GM21717 (cell line): ENCODE measurements at regions not wholly inside any gene's neighbourhood (a gene's known extent, or its start where the extent isn't known, plus 50 kb on each side); places are given as distances from the start of the nearest gene placed in this dataset.

ENCODE experiments used
- ATAC-seq: cut with Tn5 transposase; IDR thresholded peaks from one replicate; pipeline ENCODE4 v1.9.1; 2021; ENCODE audit warnings: mild to moderate bottlenecking, moderate library complexity; ENCODE audit not compliant: unreplicated experiment

DNA sequence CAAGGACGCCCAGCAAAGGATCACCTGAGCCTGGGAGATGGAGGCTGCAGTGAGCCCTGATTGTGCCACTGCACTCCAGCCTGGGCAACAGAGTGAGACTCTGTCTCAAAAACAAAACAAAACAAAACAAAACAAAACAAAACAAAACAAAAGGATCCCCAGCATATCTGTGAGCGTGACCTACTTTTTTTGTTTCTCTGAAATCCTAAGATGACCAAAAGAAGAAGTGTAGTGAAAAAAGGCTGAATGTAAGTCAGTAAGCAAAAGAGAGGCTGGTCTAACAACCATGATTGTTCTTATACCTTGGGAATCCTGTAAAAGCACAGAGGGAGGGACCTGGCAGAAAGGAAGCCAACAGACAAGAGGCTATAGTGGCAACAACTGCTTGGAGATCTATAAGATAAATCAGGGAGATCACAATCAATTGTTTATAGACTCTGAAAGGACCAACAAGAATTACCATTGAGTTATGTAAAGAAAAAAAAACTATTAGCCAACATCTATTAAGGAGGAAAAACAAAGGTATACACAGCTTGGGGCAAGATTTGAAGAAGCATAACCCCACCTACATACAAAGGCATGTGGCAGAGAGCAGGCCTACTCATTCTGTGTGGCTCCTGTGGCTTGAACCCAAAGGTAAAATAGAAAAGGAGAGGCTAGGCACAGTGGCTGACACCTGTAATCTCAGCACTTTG lies 255.2 kb upstream of the KLF14 start:
- ATAC-seq, result no peak

DNA sequence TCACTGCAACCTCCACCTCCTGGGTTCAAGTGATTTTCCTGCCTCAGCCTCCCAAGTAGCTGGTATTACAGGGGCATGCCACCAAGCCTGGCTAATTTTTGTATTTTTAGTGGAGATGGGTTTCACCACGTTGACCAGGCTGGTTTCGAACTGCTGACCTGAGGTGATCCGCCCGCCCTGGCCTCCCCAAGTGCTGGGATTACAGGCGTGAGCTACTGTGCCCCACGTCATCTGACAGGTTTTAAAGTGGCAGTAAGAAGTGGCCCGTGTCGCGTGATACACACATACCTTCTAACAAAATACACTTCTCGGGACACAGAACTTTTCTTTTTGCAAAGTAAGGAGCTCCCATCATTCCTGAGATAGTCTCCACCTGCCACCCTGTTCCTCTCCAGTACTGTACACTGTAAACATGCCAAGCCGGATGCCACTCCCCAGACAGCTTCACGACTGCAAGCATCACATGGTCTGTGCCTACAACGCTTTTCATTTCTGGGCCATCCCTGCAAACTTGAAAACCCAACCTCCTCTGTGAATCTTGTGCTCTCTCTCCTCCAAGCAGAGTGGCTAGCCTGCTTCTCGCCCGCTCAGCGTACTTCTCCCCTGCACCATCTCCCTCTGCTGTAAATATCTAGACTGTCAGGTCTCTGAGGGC lies 256.3 kb upstream of the KLF14 start:
- ATAC-seq, result no peak

DNA sequence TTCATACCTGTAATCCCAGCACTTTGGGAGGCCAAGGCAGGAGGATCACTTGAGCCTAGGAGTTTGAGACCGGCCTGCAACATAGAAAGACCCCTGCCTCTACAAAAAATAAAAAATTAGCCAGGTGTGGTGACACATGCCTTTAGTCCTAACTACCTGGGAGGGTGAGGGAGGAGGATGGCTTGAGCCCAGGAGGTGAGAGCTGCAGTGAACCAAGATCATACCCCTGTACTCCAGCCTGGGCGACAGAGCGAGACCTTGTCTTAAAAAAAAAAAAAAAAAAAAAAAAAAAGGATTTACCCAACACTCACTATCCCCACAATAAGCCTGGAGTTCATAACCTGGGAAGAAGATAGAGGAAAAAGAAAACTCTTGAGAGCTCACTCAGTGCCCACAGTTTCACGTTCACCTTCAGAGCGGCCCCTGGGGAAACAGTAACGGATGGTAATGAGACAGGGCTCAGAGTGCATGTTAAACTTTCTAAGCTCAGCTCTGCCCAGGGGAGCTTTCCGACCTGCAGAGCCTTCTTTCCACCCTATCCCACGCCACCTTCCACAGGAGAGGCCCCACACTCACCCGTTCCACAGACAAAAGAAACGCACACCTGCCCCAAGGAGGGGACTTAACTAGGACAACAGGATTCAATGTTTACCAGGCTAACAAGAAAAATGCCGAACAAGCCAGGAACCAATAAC lies 259.8 kb upstream of the KLF14 start:
- ATAC-seq, result no peak

DNA sequence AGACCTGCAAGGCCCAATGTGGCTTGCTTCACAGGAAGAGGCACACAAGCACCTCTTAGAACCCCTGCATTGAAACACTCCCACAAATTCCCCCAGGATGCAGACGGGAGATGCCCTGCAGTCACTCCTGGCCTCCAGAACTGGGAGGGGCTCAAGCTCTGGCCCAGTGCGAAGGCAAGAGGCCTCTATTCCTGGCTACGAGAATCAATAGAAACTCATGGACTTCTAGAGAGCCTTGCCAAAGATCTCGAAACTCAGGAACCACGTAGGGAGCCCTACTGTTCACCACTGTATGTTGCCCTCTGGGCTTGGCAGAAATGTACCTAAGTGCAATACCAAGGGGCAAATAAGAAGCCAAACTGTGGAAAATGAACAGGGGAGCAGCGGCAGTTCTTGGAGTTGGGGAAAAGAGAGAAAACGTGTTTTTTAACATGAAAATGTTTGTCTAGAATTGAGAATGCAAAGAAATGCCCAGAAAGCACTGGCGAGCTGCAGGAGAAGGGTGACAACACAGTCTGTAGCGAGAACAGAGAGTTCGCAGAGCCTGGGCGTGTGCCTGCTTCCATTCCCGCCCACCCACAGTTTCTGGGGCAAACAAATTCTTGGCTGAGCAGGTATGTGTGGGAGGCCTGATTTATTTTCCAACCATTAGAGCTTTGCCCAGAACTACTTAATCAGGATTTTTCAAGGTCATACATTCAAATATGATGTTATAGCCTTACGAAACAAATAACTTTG lies 260.5 kb upstream of the KLF14 start:
- ATAC-seq, result no peak

DNA sequence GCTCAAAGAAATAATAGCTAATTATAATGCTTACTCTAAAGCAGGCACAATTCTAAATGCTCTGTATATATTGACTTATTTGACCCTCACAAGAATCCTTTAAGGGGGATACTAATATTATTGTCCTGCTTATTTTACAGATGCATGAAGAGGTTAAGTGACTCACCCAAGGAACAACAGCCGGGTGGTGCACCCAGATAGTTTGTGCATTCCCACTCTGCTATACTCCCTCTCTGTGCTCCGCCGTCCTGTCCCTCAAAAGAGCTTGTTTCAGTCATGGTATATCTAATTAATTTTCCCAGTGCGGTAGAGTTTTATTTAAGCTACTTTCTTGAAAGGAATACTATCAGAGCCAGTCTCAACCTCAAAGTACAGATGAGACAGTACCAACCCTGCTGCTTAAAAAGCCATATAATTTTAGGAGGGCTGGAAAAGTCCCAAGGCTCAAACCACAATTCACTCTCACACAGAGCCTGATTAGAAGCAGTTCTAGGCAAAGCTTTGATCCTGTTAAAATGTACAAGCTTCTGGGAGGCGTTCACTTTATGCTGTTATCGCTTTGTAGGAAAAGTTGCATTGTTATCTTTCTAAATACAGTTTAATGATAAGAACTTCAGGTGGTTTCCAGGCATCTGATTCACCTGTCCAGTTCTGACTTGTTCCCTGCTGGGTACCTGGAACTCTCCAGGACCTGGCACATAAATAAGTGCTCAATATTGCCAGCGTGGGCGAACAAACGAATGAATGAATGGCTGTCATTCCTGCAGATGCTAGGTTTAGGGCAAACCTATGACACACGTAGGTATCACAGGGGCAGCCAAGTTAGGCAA lies 261.5 kb upstream of the KLF14 start:
- ATAC-seq, result no peak

DNA sequence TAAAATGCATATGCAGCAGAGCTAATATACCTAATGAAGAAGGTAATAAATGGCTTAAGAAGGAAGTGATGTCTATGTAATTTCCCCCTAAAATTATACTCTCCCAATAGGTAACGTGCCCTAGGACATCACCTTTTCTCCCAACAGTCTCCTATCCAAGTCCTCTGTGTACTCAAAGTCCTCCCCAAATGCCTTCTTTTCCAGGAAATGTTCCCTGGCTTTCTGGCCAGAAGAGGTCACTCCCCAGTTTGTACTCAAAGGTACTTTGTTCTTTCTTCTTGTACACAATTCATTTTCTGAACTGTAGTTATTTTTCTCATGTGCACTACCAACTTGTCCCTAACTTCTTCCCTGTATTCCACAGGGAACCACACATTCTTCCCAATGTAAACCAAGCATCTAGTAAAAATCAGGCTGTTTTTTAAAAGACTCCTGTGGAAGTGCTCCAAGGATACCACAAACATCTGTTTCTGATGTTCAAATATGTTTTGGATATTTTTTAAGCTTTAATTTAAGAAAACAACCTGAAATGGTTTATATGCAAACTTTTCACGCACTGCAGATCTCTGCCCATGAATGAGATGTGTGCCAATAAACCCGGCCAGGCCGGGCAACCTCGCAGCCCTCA lies 262.3 kb upstream of the KLF14 start:
- ATAC-seq, result no peak

DNA sequence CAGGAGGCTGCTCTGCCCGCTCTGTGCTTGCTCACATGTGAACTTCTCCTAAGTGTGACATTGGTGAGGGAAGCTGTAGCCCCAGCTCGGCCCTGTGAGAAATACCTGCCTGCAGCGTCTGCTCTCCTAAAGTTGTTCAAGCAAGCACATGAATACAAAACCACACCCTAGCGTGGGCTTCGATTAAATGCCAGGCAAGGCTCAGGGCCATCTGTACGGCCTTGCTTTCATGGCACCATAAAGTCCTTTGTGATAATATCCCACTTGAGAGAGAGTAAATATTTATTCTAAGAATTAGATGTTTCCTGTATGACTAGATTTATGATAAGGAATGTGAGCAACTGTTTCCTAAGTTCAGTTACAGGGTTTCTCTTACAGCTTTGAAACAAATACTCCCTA lies 262.8 kb upstream of the KLF14 start:
- ATAC-seq, result no peak

DNA sequence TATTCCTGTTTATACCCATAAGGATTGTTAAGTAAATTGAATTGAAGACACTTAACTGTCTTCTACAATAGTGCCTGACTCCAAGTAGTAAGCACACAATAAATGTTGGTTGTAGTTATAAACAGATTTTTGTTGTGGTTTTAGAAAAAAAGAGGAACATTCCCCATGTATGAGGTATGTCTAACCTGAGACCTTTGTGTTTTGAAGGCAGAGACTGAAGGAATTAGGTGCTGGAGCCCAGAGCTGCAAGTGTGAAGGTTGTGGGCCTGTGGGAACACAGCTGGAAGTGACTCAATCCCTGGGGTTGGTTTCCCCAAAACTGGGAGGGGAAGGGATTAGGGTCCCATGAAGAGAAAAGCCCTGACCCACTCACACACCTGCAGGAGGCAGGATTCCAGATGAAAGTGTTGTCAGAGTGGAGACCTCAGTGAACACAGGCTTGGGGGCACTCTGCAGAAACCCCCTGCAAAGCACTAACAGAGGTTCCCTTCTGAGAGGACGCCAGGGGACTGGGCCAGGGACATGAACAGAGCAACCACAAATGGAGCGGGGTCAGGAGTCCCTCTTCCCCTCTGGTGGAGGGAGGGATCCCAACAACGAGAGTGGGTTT lies 265.1 kb upstream of the KLF14 start:
- no peak for ATAC-seq

DNA sequence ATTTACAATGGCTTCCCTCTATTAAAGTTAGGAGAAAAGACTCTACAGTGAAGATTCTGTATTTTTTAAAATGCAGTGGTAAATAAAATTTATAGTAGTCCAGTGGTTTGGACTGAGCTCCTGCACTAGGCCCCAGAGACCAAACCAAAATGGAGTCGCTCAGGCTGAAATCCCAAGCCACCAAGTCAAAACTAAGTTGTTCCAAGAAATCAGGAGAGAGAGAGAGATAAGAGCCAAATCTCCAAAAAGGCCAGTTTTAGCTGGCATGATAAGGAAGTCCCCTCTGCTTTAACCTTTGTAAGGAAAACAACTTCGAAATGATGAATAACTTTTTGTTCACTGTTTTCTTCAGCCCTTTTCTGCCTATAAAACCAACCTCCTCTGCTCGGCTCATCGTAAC lies 265.9 kb upstream of the KLF14 start:
- ATAC-seq, result no peak

DNA sequence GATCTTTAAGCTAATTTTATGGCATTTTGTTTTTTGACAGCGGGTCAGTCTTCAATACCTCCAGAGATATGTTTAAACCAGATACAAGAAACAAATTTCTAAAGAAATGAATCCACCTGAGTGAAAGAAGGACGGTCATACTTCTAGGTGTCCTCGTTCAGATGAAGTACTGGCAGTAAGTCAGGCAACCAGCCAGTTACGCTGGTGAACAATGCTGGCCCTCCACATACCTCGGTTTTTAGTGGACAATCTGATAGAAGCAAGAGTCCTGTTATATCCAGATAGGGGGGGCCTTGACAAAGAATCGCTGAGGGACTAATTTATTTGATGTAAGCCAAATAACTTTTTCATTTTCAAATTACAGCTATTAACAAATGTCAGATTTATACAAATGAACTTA lies 266.4 kb upstream of the KLF14 start:
- no peak for ATAC-seq

DNA sequence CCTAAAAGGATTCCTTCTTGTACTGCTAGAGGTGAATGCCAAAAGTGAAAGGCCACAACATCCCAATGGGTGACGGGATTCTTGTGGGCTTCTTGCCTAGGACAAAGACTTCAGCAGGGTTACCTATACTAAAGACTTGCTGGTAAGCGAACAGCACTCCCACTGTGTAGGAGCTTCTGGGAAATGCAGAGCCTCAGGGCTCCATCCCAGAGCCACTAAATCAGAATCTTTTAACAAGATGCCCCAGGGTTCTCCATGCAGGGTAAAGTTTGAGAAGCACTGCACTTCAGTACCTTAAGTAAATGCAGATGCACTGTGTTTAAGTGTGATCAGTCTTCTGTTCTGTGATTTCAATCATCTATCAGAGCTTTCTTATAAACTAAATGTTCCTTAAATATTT lies 266.9 kb upstream of the KLF14 start:
- no peak for ATAC-seq

DNA sequence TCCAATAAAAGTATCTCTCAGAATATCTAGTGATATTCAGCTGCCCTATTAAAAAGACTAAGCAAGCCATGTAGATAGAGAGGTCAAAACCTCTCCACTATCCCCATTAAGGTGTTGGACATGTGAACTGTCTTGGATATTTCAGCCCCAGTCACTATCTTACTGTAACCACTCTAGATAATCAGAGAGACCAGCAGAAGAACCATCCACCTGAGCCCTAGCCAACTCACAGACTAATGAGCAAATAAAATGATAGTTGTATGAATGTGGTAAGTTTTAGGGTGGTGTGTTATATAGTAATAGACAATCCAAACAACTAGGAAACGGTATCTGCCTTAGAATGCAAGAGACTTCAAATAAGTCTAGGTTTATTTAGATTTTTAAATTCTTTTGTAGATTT lies 268.6 kb upstream of the KLF14 start:
- ATAC-seq, result no peak

DNA sequence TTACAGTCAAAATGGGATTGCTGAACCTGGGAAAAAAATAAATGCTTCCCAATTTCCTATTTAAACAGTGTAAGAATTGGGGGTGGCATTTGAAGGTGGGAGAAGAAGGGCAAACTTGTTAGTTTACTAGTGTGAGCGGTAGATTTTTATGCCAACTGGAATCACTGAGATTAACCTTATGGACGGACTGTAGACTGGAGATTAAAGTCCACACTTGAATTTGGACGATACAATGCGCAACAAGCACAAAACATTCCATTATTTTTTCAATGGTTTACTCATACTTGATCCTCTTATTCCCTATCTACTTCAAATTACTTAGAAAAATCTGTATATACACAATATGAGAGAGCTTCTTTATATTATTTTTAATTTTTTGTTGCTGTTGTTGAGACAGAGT lies 269.6 kb upstream of the KLF14 start:
- no peak for ATAC-seq

DNA sequence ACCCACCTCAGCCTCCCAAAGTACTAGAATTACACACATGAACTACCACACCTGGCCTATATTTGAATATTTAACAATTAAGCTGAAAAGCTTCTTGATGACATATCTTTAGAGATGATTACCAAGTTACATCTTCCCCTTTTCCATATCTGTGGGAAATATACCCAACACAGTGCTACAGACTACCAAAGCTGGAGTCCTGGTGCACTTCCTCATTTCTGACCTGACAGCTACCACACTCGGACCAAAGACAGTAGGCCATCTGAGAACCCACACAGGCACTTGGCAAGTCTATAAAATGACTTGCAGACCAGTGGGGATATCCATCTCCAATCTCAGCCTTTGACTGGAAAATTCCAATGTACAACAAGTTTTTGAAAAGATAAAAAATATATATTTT lies 270.4 kb upstream of the KLF14 start:
- ATAC-seq, result no peak

DNA sequence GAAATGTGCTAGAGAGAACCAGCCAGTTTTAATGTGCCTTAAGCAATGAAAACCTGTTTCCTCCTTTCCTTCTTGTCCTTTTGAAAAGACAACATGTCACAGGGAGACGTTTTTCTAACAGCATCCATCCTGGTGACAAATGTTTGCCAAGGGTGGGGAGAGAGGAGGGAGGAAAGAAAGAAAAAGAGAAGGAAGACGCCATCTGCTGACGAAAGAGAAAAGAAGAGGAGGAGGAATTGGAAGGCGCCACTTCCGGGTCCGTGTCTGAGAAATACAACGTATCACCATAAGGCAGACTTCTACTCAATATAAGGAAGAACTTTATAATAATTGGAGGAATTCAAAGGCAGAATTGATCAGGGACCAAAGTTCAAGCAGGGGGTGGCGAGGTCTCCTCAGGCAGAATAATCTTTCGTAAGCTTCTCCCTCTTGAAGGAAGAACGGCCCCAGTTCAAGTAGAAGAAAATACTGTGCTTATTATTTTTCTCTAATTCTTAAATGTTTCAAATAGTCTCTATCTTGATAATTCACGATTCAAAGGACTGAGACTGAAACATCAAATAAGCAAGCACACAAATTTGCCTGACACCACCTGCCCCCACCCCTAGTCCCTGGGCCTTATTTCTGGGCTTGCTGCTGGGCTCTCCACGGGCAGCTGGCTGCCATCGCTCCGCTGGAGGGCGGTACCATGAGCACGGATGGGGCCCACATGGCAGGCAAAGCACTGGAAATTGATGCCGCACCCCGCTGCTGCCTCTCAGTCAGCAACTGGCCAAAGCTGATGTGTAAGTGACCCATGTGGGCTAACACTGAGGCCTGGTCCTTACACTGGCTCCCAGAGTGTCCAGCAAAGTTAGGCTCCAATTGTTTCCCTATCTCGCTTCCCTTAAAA lies 273.7 kb upstream of the KLF14 start:
- peak; percentile 48 for ATAC-seq

DNA sequence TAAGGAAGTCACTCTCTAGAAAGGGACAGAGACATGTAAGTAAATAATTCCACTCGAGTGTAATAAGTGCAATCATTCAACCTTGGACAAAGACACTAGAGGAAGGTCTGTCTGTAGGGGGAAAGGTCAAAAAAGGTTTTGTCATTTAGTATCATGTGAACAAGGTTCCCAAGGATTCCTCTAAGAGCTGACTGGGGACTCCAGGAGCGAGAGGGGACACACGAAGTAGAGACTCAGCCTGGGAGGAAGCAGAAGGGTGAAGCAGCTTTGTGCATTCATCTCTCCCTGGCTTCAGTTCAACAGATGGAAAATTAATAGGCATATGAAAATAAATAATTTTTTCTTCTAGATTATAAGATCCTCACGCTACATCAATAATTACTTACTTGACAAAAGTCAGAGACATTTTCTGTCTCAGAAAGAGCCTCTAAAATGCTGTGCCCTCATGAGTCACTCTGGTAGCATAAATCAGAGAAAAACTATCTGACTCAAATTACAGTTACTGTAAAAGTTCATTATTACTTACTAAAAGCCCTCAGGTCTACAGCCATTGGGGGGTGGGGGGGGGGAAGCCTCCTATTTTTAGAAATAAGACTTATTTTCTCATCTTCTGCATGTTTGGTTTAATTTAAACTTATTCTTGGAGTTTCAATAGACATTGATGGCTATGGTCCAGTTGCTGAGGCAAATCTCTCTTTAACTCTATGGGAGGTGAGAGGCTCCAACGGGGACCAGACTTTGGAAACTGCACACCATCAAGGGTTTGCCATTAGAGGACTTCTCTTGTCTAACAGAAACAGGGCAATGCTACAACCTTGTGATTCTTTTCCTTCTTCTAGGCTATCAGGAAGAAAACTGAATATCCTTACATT lies 275.1 kb upstream of the KLF14 start:
- no peak for ATAC-seq

DNA sequence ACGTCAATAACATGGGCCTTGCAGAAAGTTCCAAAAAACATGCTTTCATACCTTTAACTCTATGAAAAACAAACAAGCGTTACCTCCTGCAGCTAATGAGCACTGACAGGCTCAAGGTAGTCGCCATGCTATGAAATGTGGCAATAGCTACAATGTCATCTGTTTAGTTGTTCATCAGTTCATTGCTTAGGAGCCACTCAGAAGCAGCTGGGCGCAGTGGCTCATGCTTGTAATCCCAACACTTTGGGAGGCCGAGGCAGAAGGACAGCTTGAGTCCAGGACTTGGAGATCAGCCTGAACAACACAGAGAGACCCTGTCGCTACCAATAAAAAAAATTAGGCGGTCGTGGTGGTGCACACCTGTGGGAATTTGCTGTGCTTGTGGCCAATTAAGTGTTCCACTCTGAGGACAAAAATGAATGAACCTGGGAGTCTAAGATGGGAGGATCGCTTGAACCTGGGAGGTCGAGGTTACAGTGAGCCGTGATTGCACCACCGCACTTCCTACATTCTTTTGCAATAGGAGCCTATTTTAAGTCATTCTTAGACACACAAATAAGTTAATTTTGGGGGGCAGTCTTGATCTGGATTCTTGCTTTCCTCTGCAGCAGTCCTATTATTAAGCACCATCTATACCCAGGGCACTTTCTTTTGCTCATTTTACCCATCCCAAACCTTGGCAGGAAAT lies 276.2 kb upstream of the KLF14 start:
- no peak for ATAC-seq
